HG03378 (cell line): ENCODE measurements at regions not wholly inside any gene's neighbourhood (a gene's known extent, or its start where the extent isn't known, plus 50 kb on each side); places are given as distances from the start of the nearest gene placed in this dataset.
"Not testable (repeated sequence)": the region's sequence is repeated elsewhere in the genome, so short reads cannot be mapped to it uniquely, and the experiment has no call there.

ENCODE experiments used
- ATAC-seq: cut with Tn5 transposase; IDR thresholded peaks from one replicate; pipeline ENCODE4 v1.9.1; 2021; ENCODE audit warnings: mild to moderate bottlenecking, moderate library complexity; ENCODE audit not compliant: unreplicated experiment

- ATAC-seq: no peak
Observed at GRCh38 chr10:7070950-7071349, 339.9 kb downstream of the SFMBT2 start.

- no peak for ATAC-seq
Observed at GRCh38 chr10:7069706-7070105, 341.1 kb downstream of the SFMBT2 start.

- no peak for ATAC-seq
Observed at GRCh38 chr10:7056216-7056615, 354.6 kb downstream of the SFMBT2 start.

GRCh38 chr10:7054915-7055314 is 355.9 kb downstream of the SFMBT2 start:
- no peak for ATAC-seq

- no peak for ATAC-seq
Observed at GRCh38 chr10:7053195-7053594, 357.6 kb downstream of the SFMBT2 start.

GRCh38 chr10:7050024-7050423 is 360.8 kb downstream of the SFMBT2 start:
- not testable (repeated sequence) for ATAC-seq

GRCh38 chr10:7048061-7048460 is 362.8 kb downstream of the SFMBT2 start:
- ATAC-seq: no peak

GRCh38 chr10:7046615-7047014 is 364.2 kb downstream of the SFMBT2 start:
- ATAC-seq: peak; percentile 77

- ATAC-seq: peak; percentile 93
Observed at GRCh38 chr10:7045891-7046599, 364.8 kb downstream of the SFMBT2 start.

GRCh38 chr10:7043055-7043653 is 367.7 kb downstream of the SFMBT2 start:
- no peak for ATAC-seq

GRCh38 chr10:7042419-7043054 is 368.3 kb downstream of the SFMBT2 start:
- ATAC-seq: no peak

GRCh38 chr10:7042000-7042399 is 368.8 kb downstream of the SFMBT2 start:
- ATAC-seq: no peak

- no peak for ATAC-seq
Observed at GRCh38 chr10:7040681-7041080, 370.2 kb downstream of the SFMBT2 start.

- ATAC-seq: no peak
Observed at GRCh38 chr10:7039859-7040258, 371.0 kb downstream of the SFMBT2 start.

- no peak for ATAC-seq
Observed at GRCh38 chr10:7038416-7038815, 372.4 kb downstream of the SFMBT2 start.

- not testable (repeated sequence) for ATAC-seq
Observed at GRCh38 chr10:7037434-7037833, 373.4 kb downstream of the SFMBT2 start.

GRCh38 chr10:7036951-7037350 is 373.9 kb downstream of the SFMBT2 start:
- no peak for ATAC-seq

GRCh38 chr10:7035126-7035761 is 375.6 kb downstream of the SFMBT2 start:
- no peak for ATAC-seq

- no peak for ATAC-seq
Observed at GRCh38 chr10:7033031-7033430, 377.8 kb downstream of the SFMBT2 start.

GRCh38 chr10:7030134-7030855 is 380.5 kb downstream of the SFMBT2 start:
- ATAC-seq: no peak

GRCh38 chr10:7029672-7030071 is 381.2 kb downstream of the SFMBT2 start:
- ATAC-seq: no peak
